HG03280 (cell line): ENCODE measurements at regions not wholly inside any gene's neighbourhood (a gene's known extent, or its start where the extent isn't known, plus 50 kb on each side); places are given as distances from the start of the nearest gene placed in this dataset.
"Not testable (repeated sequence)": the region's sequence is repeated elsewhere in the genome, so short reads cannot be mapped to it uniquely, and the experiment has no call there.

ENCODE experiments used
- ATAC-seq: cut with Tn5 transposase; IDR thresholded peaks from one replicate; pipeline ENCODE4 v1.9.1; 2021; ENCODE audit warnings: mild to moderate bottlenecking, moderate library complexity; ENCODE audit not compliant: unreplicated experiment

- ATAC-seq: no peak
Observed at GRCh38 chr3:187849016-187849654, 103.9 kb upstream of the BCL6 start.

GRCh38 chr3:187850258-187850921 is 105.1 kb upstream of the BCL6 start:
- ATAC-seq: no peak

- no peak for ATAC-seq
Observed at GRCh38 chr3:187852842-187853730, 107.8 kb upstream of the BCL6 start.

- ATAC-seq: no peak
Observed at GRCh38 chr3:187855131-187855530, 109.9 kb upstream of the BCL6 start.

GRCh38 chr3:187856555-187856954 is 111.3 kb upstream of the BCL6 start:
- no peak for ATAC-seq

- ATAC-seq: no peak
Observed at GRCh38 chr3:187858041-187858440, 112.8 kb upstream of the BCL6 start.

- no peak for ATAC-seq
Observed at GRCh38 chr3:187858711-187859110, 113.4 kb upstream of the BCL6 start.

- not testable (repeated sequence) for ATAC-seq
Observed at GRCh38 chr3:187862701-187863277, 117.5 kb upstream of the BCL6 start.

GRCh38 chr3:187870360-187871203 is 125.3 kb upstream of the BCL6 start:
- no peak for ATAC-seq

- no peak for ATAC-seq
Observed at GRCh38 chr3:187871204-187871591, 125.9 kb upstream of the BCL6 start.

- no peak for ATAC-seq
Observed at GRCh38 chr3:187871848-187872247, 126.6 kb upstream of the BCL6 start.

- ATAC-seq: no peak
Observed at GRCh38 chr3:187873843-187874242, 128.6 kb upstream of the BCL6 start.

GRCh38 chr3:187875863-187876262 is 130.6 kb upstream of the BCL6 start:
- no peak for ATAC-seq

GRCh38 chr3:187878772-187879518 is 133.7 kb upstream of the BCL6 start:
- ATAC-seq: no peak

- ATAC-seq: no peak
Observed at GRCh38 chr3:187880441-187880840, 135.2 kb upstream of the BCL6 start.

GRCh38 chr3:187880851-187881250 is 135.6 kb upstream of the BCL6 start:
- ATAC-seq: no peak

- ATAC-seq: no peak
Observed at GRCh38 chr3:187888701-187889100, 143.4 kb upstream of the BCL6 start.

GRCh38 chr3:187889106-187889505 is 143.8 kb upstream of the BCL6 start:
- ATAC-seq: no peak

- ATAC-seq: no peak
Observed at GRCh38 chr3:187889601-187890404, 144.5 kb upstream of the BCL6 start.
